Dermis microvascular lymphatic vessel endothelial cell (primary cell): ENCODE measurements at regions not wholly inside any gene's neighbourhood (a gene's known extent, or its start where the extent isn't known, plus 50 kb on each side); places are given as distances from the start of the nearest gene placed in this dataset.
A peak's percentile ranks its signal among the peaks of the same experiment; 100 is the strongest.

Experiments used
- DNase-seq, 2 donors: peaks; one replicate each; pipeline versions ENCODE4 v3.0.0 to v3.0.0-alpha.2; 2010; ENCODE audit warnings: low read depth in 2 of 2

- DNase-seq = no peak
Measured at GRCh38 chr1:191969290-191969689, 189.0 kb upstream of the RGS18 start.

DNA sequence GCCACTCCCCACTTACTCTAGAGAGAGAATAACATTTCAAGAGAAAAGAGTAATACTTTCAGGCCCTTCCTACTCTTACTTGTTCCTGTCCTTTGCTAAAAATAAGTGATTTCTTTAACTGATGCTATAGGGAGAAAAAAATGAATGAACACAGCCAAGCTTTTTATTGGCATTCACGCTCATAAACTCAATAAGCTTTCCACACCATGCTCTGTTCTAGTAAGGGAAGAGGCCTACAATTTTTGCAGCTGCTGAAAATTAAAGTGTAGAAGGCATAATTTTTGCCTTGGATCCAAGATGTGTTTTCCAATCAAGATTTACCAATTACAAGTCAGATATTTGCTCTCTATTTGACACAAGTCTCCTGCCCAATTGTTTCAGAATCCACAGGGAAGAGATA is 188.1 kb upstream of the RGS18 start:
- no peak for DNase-seq

DNA sequence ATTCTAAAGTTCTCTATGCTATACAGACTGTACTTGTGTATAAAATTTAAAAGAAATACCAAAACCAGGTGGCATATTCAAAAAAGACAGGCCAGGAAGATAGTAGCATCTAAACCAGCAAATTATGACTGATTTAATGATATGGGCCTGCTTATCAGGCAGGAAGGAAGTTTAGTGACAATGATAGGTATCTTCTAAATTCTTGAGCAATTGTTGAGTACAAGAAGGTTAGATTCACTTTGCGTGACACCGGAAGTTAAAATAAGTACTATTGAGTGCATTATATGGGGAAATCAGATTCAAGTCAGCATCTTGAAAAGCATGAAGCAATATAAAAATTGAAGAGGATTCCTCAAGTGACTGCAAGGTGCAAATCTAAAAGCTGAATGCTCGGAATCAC is 186.8 kb upstream of the RGS18 start:
- DNase-seq = no peak

- no peak for DNase-seq
Measured at GRCh38 chr1:191974004-191974403, 184.3 kb upstream of the RGS18 start.

GRCh38 chr1:191977874-191978506 is 180.3 kb upstream of the RGS18 start:
- no peak for DNase-seq

DNA sequence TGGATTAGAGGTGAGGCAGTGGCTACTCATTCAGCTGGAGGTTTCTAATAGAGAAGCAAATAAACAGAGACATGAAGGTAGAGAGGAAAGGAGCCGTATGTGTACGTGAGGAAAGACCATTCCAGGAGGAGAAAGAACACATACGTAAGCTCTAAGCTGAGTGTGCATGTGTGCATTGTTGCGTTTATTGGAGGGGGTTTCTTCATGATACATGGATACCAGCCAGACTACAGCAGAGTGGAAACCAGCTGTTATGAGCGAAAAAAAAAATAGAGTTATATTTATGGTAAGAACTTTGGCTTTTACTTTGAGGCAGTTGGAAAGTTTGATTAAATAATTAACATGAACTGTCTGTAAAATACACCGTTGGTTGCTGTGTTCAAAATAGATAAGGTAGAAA is 173.4 kb upstream of the RGS18 start:
- DNase-seq = no peak

DNA sequence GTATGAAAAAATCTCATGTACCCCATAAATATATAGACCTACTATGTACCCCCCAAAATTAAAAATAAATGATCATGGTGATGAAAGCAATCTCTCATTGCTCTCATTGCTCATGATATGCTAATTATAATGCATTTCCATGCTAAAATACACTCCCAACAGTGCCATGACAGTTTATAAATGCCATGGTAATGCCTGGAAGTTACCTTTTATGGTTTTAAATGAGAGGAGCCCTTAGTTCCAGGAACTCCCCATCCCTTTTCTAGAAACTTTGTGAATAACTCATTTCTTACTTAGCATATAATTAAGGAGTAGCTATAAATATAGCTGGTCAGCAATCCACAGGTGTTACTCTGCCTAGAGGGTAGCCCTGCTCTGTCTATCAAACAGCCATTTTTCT is 166.1 kb upstream of the RGS18 start:
- no peak for DNase-seq

- peak in 1 of 2 donors; percentile 55 for DNase-seq
Measured at GRCh38 chr1:191993549-191993948, 164.7 kb upstream of the RGS18 start.

GRCh38 chr1:192002063-192002462 is 156.2 kb upstream of the RGS18 start:
- no peak for DNase-seq

DNA sequence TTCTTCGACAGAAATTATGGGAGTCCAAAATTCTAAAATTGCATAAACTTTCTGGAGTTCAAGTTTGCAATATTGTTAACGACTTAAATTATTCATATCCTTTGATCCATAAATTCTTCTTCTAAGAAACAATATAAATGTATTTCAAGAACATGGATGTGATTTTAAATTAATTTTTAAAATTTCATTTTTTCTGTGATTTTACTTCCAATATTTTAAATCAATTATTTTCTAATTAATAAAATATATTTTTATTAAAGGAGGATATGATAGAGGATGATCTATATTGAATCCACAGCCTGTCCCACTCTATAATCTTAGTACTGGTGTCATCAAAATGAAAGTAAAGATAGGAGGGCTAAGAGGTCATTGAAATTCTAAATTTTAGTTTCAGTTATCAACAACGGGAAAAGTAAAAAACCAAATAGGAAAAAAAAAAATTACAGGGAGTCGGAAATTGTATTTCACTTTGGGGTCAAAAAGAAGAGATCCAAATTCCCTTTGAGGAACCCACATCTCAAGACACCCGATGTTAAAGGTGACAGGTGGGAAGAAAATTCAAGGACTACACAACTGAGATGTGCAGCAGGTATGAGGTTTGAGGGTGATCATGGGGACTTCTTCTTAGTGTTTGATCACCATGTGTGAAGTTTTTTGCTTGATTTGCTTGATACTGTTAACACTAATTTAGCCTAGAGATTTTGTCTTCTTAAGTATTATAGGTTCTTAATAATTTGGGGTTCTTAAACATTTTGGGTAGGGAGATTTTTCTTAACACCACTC is 154.8 kb upstream of the RGS18 start:
- DNase-seq = no peak

- no peak for DNase-seq
Measured at GRCh38 chr1:192005976-192006375, 152.3 kb upstream of the RGS18 start.

DNA sequence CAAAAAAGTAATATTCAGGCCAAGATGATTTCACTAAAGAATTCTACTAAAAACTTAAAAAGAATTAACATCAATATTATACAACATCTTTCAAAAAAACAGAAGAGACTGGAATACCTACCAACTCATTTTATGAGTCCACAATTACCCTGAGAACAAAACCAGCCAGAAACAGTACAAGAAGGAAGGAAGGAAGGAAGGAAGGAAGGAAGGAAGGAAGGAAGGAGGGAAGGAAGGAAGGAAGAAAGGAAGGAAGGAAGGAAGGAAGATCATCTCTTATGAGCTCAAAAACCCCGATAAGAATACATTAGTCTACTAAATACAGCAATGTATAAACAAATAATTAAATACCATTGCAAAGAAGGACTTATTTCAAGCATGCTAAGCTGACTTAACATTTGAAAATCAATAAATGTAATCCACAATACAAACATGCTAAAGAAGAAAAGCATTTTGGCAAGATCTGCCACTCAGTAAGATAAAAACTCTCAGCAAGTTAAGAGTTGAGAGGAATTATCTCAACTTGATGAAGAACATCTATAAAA is 149.9 kb upstream of the RGS18 start:
- no peak for DNase-seq

- DNase-seq = no peak
Measured at GRCh38 chr1:192010406-192010805, 147.9 kb upstream of the RGS18 start.

GRCh38 chr1:192011525-192011924 is 146.7 kb upstream of the RGS18 start:
- DNase-seq = no peak

GRCh38 chr1:192022827-192023226 is 135.4 kb upstream of the RGS18 start:
- DNase-seq = no peak

DNA sequence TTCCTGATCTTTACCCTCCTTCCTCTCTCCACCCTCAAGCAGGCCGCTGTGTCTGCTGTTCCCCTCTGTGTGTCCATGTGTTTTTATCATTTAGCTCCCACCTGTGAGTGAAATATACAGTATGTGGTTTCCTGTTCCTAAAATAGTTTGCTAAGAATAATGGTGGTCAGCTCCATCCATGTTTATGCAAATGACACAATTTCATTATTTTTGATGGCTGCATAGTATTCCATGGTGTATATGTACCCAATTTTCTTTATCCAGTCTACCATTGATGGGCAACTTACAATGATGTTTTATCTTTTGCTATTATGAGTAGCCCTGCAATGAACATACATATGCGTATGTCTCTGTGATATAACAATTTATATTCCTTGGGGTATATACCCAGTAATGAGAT is 133.4 kb upstream of the RGS18 start:
- no peak for DNase-seq

DNA sequence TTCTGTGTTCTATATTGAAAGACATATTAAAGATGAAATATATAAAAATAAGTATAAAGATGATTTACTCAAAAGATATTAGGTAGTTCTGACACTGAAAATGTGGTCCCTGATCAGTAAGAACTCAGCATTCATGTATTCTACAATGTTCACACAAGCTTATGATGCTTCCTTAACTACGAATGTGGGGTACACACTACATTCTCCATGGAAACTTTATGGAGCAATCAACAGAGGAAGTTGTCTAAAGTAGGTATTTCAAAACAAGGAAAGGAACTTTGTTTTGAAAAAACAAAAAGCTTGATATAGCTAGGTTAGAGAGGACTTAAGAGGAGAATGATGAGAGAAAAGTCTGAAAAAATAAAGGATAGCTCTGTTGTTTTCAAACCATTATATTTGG is 119.7 kb upstream of the RGS18 start:
- DNase-seq = no peak

GRCh38 chr1:192045131-192045530 is 113.1 kb upstream of the RGS18 start:
- DNase-seq = no peak

GRCh38 chr1:192053531-192053971 is 104.7 kb upstream of the RGS18 start:
- DNase-seq = no peak

DNA sequence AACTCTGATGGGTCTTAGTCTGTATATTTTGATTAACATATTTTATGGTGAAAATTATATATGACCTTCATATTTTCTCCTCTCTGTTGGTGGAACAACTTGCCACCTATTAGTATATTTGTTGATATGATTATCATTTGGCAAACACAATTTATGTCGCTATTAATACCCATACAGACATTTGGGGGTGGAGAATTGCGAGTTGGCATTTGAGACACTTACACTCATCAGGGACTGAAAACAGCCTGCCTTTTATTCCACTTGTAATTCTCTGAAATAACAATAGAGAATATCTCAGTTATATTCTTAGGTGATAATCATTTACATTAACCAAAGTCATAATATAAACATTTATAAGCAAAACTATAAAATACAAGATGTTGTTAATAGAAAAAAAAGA is 100.5 kb upstream of the RGS18 start:
- DNase-seq = no peak

- no peak for DNase-seq
Measured at GRCh38 chr1:192059407-192059806, 98.9 kb upstream of the RGS18 start.

- no peak for DNase-seq
Measured at GRCh38 chr1:192061556-192061955, 96.7 kb upstream of the RGS18 start.

GRCh38 chr1:192065087-192065486 is 93.2 kb upstream of the RGS18 start:
- no peak for DNase-seq
